A673 (cell line): ENCODE measurements at regions not wholly inside any gene's neighbourhood (a gene's known extent, or its start where the extent isn't known, plus 50 kb on each side); places are given as distances from the start of the nearest gene placed in this dataset.
"Not testable (repeated sequence)": the region's sequence is repeated elsewhere in the genome, so short reads cannot be mapped to it uniquely, and the experiment has no call there.

Experiments used
- BruUV-seq: library from RNA; stranded (reverse); fragments of 400-500 nt; replicated peaks from 2 replicates; lab custom pipeline; 2021; lab: Mats Ljungman, UMichigan
- CTCF ChIA-PET: fragments of 300-600 bp; sonication (Branson Sonifier 250); formaldehyde crosslinking; loops from one replicate; lab custom pipeline; 2022; ENCODE audit warnings: antibody characterized with exemption; lab: Charles Lee
- POLR2A ChIA-PET: fragments of 300-600 bp; sonication (Branson Sonifier 250); formaldehyde crosslinking; loops from one replicate; lab custom pipeline; 2022; ENCODE audit warnings: antibody characterized with exemption; ENCODE audit not compliant: low non-redundant PET; lab: Charles Lee
- DNase-seq: peaks from one replicate; pipeline ENCODE4 v3.0.0-alpha.2; 2015; ENCODE audit warnings: low spot score
- H3K27ac ChIP-seq: fragments of 200-600 bp; sonication (generic); 2 replicates; pipeline ENCODE4 v1.5.1; 2016; ENCODE audit warnings: mixed run types, low read depth, mild to moderate bottlenecking, mixed read lengths, antibody characterized with exemption, low read length; ENCODE audit not compliant: poor library complexity, severe bottlenecking
- H3K27me3 ChIP-seq: fragments of 200-600 bp; sonication (generic); replicated peaks from 2 replicates; pipeline ENCODE4 v1.6.1; 2017; ENCODE audit warnings: mixed run types, low read depth, mild to moderate bottlenecking, mixed read lengths, antibody characterized with exemption, low read length; ENCODE audit not compliant: insufficient read depth, poor library complexity
- H3K36me3 ChIP-seq: fragments of 200-600 bp; sonication (generic); 2 replicates; pipeline ENCODE4 v1.6.1; 2016; ENCODE audit warnings: mixed run types, mild to moderate bottlenecking, mixed read lengths, antibody characterized with exemption, low read length; ENCODE audit not compliant: insufficient read depth, poor library complexity, severe bottlenecking
- H3K4me1 ChIP-seq: fragments of 200-600 bp; sonication (generic); 2 replicates; pipeline ENCODE4 v1.6.1; 2017; ENCODE audit warnings: mixed run types, mild to moderate bottlenecking, mixed read lengths, antibody characterized with exemption, low read length; ENCODE audit not compliant: insufficient read depth, poor library complexity, severe bottlenecking
- H3K4me3 ChIP-seq: fragments of 200-600 bp; sonication (generic); 2 replicates; pipeline ENCODE4 v1.5.1; 2016; ENCODE audit warnings: low read depth, mixed run types, mild to moderate bottlenecking, mixed read lengths, low read length; ENCODE audit not compliant: poor library complexity, severe bottlenecking
- H3K9me3 ChIP-seq: fragments of 200-600 bp; sonication (generic); 2 replicates; pipeline ENCODE4 v1.6.1; 2016; ENCODE audit warnings: mixed run types, low read depth, mild to moderate bottlenecking, mixed read lengths, antibody characterized with exemption, low read length; ENCODE audit not compliant: poor library complexity, severe bottlenecking
- CTCF ChIP-seq: fragments of 300-800, 200-600 bp; sonication (generic); conservative IDR thresholded peaks from 2 replicates; pipeline ENCODE4 v1.5.1; 2017; ENCODE audit warnings: low read depth, mild to moderate bottlenecking, antibody characterized with exemption, low read length, moderate library complexity, mixed read lengths
- EZH2 ChIP-seq: fragments of 200-600 bp; sonication (generic); IDR thresholded peaks from 2 replicates; pipeline ENCODE4 v1.6.1; 2017; ENCODE audit warnings: borderline replicate concordance, low read depth, mild to moderate bottlenecking, mixed read lengths, antibody characterized with exemption, low read length; ENCODE audit not compliant: poor library complexity, severe bottlenecking
- intact Hi-C: fragments of 100-400 bp; cut with micrococcal nuclease; formaldehyde crosslinking; loops from one replicate; pipeline ENCODE4 v1.10.0; 2022; ENCODE audit not compliant: unreplicated experiment

DNA sequence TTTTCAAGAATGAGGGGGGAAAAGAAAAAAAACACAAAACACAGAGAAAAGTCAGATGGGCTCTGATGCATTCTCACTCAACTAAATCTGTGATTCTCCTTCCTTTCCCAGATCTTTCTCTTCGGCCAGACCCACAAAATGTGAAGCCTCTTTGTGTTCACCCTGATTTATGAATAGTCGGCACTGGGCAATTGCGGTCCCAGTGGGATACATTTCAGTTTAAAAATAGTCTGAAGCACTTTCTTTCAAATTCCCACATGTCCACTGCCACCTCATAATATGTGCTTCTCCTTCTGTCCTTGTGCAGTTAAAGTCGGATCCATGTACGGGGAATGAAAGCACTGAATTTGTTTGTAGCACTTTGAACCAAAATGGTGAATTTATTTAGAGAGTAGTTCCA lies 995.4 kb upstream of the WWC1 start:
- no peak for TF ChIP-seq CTCF
- no peak for TF ChIP-seq EZH2
- intact Hi-C loops, result no loop called here
- no TSS peak for BruUV-seq
- H3K27me3 ChIP-seq, result no peaks in the 10 kb centered on the region
- no peaks in the 10 kb centered on the region for H3K36me3 ChIP-seq
- no peak overlapping the region for H3K4me3 ChIP-seq
- CTCF ChIA-PET, result no interaction called here
- POLR2A ChIA-PET, result no interaction called here
- DNase-seq, result no peak
- no peaks in the 10 kb centered on the region for H3K9me3 ChIP-seq
- peaks cover 28% of the 10 kb centered on the region for H3K4me1 ChIP-seq
- no peak overlapping the region for H3K27ac ChIP-seq

DNA sequence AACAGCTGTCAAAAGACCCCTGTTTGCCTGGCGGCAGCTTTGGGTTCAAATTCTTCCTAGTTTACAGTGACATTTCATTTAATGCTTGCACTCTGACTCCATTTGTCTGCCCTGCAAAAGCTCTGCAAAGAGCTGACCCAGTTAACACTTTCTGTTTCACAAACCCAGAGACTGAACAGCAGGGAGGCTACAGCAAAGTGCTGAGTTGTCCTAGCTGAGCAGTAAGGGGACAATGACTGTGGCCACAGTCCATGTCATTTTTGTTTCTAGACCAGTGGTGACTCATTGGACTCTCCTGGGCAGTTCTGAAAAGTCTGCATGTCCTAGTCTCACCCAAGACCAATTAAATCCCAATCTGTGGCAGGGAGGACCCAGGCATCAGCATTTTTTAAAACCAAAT lies 994.8 kb upstream of the WWC1 start:
- CTCF ChIA-PET, result no interaction called here
- Histone ChIP-seq H3K27ac (no peak overlapping the region), H3K4me1 (peaks cover 28% of the 10 kb centered on the region), H3K9me3 (no peaks in the 10 kb centered on the region), H3K27me3 (no peaks in the 10 kb centered on the region), H3K36me3 (no peaks in the 10 kb centered on the region), H3K4me3 (no peak overlapping the region)
- intact Hi-C loops, result no loop called here
- BruUV-seq, result no TSS peak
- DNase-seq, result no peak
- POLR2A ChIA-PET, result no interaction called here
- TF ChIP-seq EZH2, result no peak
- TF ChIP-seq CTCF, result no peak

DNA sequence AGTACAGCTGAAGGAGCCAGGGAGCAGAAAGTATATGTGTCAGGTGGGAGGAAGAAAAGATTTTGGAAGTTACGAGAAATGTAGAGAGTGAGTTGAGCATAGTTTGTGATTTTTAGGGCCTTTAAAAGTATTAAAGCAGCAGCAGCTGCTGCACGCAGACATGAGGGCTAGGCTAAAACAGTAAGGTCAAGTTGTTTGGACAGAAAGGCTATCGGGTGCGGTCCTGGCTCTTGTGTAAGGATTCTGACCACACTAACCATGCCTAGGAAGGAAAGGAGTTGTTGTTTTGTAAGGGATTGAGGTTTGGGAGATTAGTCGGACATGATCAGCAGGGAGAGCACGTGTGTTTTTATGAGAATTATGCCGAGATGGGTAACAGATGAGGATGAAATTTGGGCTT lies 991.6 kb upstream of the WWC1 start:
- H3K4me3 ChIP-seq, H3K27me3 ChIP-seq, DNase-seq, intact Hi-C loops, POLR2A ChIA-PET, BruUV-seq, H3K9me3 ChIP-seq, H3K36me3 ChIP-seq, H3K27ac ChIP-seq, CTCF ChIA-PET: not testable (repeated sequence)
- peaks cover 19% of the 10 kb centered on the region for H3K4me1 ChIP-seq

- no peak for DNase-seq
- BruUV-seq, result no TSS peak
- no peak overlapping the region for H3K4me3 ChIP-seq
Observed at GRCh38 chr5:167303582-167303981, 987.9 kb upstream of the WWC1 start.

More at GRCh38 chr5:167303582-167303981, 987.9 kb upstream of the WWC1 start:
- ChIA-PET POLR2A (no interaction called here), CTCF (no interaction called here)
- Histone ChIP-seq H3K27me3 (no peaks in the 10 kb centered on the region), H3K27ac (no peak overlapping the region), H3K9me3 (no peaks in the 10 kb centered on the region), H3K4me1 (no peaks in the 10 kb centered on the region), H3K36me3 (no peaks in the 10 kb centered on the region)
- TF ChIP-seq EZH2 (no peak), CTCF (no peak)
- intact Hi-C loops, result no loop called here
